Breast epithelium (tissue), 3 donors: ENCODE measurements at regions not wholly inside any gene's neighbourhood (a gene's known extent, or its start where the extent isn't known, plus 50 kb on each side); places are given as distances from the start of the nearest gene placed in this dataset.

Experiments
- POLR2AphosphoS5 ChIP-seq, 3 donors: sonication (generic); formaldehyde crosslinking; IDR thresholded peaks; one replicate each; pipeline ENCODE4 v1.6.1; 2017; ENCODE audit warnings: antibody characterized with exemption in 3 of 3
- TF ChIP-seq, protein P1 (sequence below), 3 donors: fragments of 450-650 bp; IDR thresholded peaks; one replicate each; pipeline ENCODE4 v1.5.1; 2016 to 2017; ENCODE audit warnings: antibody characterized with exemption in 3 of 3, mild to moderate bottlenecking in 3 of 3, moderate library complexity in 3 of 3

DNA sequence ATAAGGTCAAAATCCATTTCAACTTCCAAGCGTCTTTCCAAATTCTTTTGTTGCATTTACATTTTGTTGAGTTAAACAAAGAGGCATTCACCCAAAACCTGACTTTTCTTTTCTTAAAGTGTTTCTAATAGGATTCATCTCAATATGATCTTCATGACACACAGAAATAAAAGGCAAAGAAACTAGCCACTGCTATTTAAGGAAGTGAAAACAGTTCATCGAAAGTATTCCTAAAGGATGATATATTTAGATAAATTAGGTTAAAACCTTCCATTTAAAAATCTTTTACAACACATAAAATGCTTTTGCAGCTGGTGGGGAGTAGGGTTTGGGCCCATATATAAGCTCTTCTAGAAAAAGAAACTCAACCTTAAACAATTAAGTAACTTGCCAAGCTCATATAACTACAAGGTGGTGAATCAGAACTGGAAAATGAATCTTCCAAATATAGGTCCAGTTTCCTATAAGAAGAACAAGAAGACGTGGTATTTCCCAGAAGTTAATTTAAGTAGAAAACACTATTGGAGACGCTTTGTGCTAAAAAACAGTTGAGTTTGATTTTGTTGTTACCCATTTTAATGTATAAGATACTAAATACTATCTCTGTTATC is 336.0 kb upstream of the HNRNPA3 start:
- TF ChIP-seq, protein P1, sequence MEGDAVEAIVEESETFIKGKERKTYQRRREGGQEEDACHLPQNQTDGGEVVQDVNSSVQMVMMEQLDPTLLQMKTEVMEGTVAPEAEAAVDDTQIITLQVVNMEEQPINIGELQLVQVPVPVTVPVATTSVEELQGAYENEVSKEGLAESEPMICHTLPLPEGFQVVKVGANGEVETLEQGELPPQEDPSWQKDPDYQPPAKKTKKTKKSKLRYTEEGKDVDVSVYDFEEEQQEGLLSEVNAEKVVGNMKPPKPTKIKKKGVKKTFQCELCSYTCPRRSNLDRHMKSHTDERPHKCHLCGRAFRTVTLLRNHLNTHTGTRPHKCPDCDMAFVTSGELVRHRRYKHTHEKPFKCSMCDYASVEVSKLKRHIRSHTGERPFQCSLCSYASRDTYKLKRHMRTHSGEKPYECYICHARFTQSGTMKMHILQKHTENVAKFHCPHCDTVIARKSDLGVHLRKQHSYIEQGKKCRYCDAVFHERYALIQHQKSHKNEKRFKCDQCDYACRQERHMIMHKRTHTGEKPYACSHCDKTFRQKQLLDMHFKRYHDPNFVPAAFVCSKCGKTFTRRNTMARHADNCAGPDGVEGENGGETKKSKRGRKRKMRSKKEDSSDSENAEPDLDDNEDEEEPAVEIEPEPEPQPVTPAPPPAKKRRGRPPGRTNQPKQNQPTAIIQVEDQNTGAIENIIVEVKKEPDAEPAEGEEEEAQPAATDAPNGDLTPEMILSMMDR (IDR thresholded peaks at IDR 0.05), result no peak
- no peak for TF ChIP-seq POLR2AphosphoS5 (IDR thresholded peaks at IDR 0.05)
